Liver (tissue), 8 donors: ENCODE measurements at regions not wholly inside any gene's neighbourhood (a gene's known extent, or its start where the extent isn't known, plus 50 kb on each side); places are given as distances from the start of the nearest gene placed in this dataset.

ENCODE experiments used
- DNase-seq: peaks from one replicate; pipeline ENCODE4 v3.0.0-alpha.2; 2017; ENCODE audit warnings: low spot score
- H3K27ac ChIP-seq, 2 donors: one replicate each; pipeline ENCODE4 v1.7.0; 2013; ENCODE audit warnings: inconsistent platforms in 2 of 2, low read length in 2 of 2, control low read depth in 1 of 2, low read depth in 1 of 2, mild to moderate bottlenecking in 1 of 2
- H3K27me3 ChIP-seq, 4 donors: one replicate each; pipeline versions ENCODE4 v1.6.1 to v1.7.0; 2013; ENCODE audit warnings: low read length in 3 of 4, inconsistent platforms in 1 of 4, mild to moderate bottlenecking in 1 of 4, moderate library complexity in 1 of 4; ENCODE audit not compliant: control insufficient read depth in 4 of 4, insufficient read depth in 4 of 4
- H3K36me3 ChIP-seq, 4 donors: one replicate each; pipeline versions ENCODE4 v1.6.1 to v1.7.0; 2013; ENCODE audit warnings: low read length in 3 of 4, mild to moderate bottlenecking in 3 of 4, low read depth in 1 of 4, moderate library complexity in 1 of 4; ENCODE audit not compliant: control insufficient read depth in 4 of 4, insufficient read depth in 3 of 4
- H3K4me1 ChIP-seq, 4 donors: one replicate each; pipeline versions ENCODE4 v1.6.1 to v1.7.0; 2013; ENCODE audit warnings: low read length in 3 of 4, mild to moderate bottlenecking in 3 of 4, moderate library complexity in 1 of 4; ENCODE audit not compliant: control insufficient read depth in 4 of 4, insufficient read depth in 4 of 4
- H3K4me3 ChIP-seq, 3 donors: one replicate each; pipeline versions ENCODE4 v1.6.1 to v1.7.0; 2013; ENCODE audit warnings: low read length in 3 of 3, control low read depth in 1 of 3, low read depth in 1 of 3, mild to moderate bottlenecking in 1 of 3
- H3K9ac ChIP-seq, 2 donors: one replicate each; pipeline ENCODE4 v1.7.0; 2013; ENCODE audit warnings: low read length in 2 of 2, mild to moderate bottlenecking in 2 of 2, moderate library complexity in 2 of 2, control low read depth in 1 of 2, low read depth in 1 of 2
- H3K9me3 ChIP-seq, 4 donors: one replicate each; pipeline versions ENCODE4 v1.6.1 to v1.7.0; 2013; ENCODE audit warnings: low read length in 3 of 4; ENCODE audit not compliant: control insufficient read depth in 4 of 4
- EGR1 ChIP-seq, 2 donors: IDR thresholded peaks; 2 replicates each; pipeline ENCODE4 v1.6.1; 2016 to 2018; ENCODE audit warnings: antibody characterized with exemption in 2 of 2, low read depth in 2 of 2
- FOXA1 ChIP-seq: IDR thresholded peaks from 2 replicates; pipeline ENCODE4 v1.6.1; 2016; ENCODE audit warnings: antibody characterized with exemption
- FOXA2 ChIP-seq: IDR thresholded peaks from 2 replicates; pipeline ENCODE4 v1.6.1; 2016; ENCODE audit warnings: antibody characterized with exemption
- GABPA ChIP-seq, 2 donors: IDR thresholded peaks in 1 of 2; conservative IDR thresholded peaks in 1 of 2; 2 replicates each; pipeline ENCODE4 v1.6.1; 2016; ENCODE audit warnings: antibody characterized with exemption in 2 of 2, mild to moderate bottlenecking in 1 of 2, moderate library complexity in 1 of 2
- HNF4A ChIP-seq, 2 donors: conservative IDR thresholded peaks; 2 replicates each; pipeline ENCODE4 v1.6.1; 2016; ENCODE audit warnings: antibody characterized with exemption in 2 of 2, mild to moderate bottlenecking in 2 of 2
- HNF4G ChIP-seq: IDR thresholded peaks from 2 replicates; pipeline ENCODE4 v1.6.1; 2016; ENCODE audit warnings: antibody characterized with exemption
- JUND ChIP-seq, 2 donors: IDR thresholded peaks; 2 replicates each; pipeline ENCODE4 v1.6.1; 2016; ENCODE audit warnings: antibody characterized with exemption in 2 of 2
- NR2F2 ChIP-seq: IDR thresholded peaks from 2 replicates; pipeline ENCODE4 v1.6.1; 2016; ENCODE audit warnings: antibody characterized with exemption
- RAD21 ChIP-seq, 2 donors: IDR thresholded peaks; 2 replicates each; pipeline ENCODE4 v1.6.1; 2016; ENCODE audit warnings: antibody characterized with exemption in 2 of 2, mild to moderate bottlenecking in 2 of 2
- RXRA ChIP-seq, 2 donors: IDR thresholded peaks; 2 replicates each; pipeline ENCODE4 v1.6.1; 2017 to 2018; ENCODE audit warnings: antibody characterized with exemption in 2 of 2, mild to moderate bottlenecking in 1 of 2
- SP1 ChIP-seq: IDR thresholded peaks from 2 replicates; pipeline ENCODE4 v1.6.1; 2018; ENCODE audit warnings: antibody characterized with exemption, mild to moderate bottlenecking
- TAF1 ChIP-seq: conservative IDR thresholded peaks from 2 replicates; pipeline ENCODE4 v1.6.1; 2016; ENCODE audit warnings: antibody characterized with exemption, mild to moderate bottlenecking
- YY1 ChIP-seq: IDR thresholded peaks from 2 replicates; pipeline ENCODE4 v1.6.1; 2016; ENCODE audit warnings: antibody characterized with exemption, mild to moderate bottlenecking
- WGBS: extraction: QIAGEN DNeasy Blood & Tissue Kit; methylation state at CpG from one replicate; pipeline ENCODE4 v1.1.7; 2013; 5-methylcytosine and 5-hydroxymethylcytosine counted together
- TF ChIP-seq, protein P1 (sequence below): IDR thresholded peaks from 2 replicates; pipeline ENCODE4 v1.6.1; 2016; ENCODE audit warnings: antibody characterized with exemption
- TF ChIP-seq, protein P2 (sequence below): IDR thresholded peaks from 2 replicates; pipeline ENCODE4 v1.6.1; 2016; ENCODE audit warnings: antibody characterized with exemption
- TF ChIP-seq, protein P3 (sequence below): IDR thresholded peaks from 2 replicates; pipeline ENCODE4 v1.6.1; 2016; ENCODE audit warnings: antibody characterized with exemption, mild to moderate bottlenecking
- TF ChIP-seq, protein P4 (sequence below): IDR thresholded peaks from 2 replicates; pipeline ENCODE4 v1.6.1; 2016; ENCODE audit warnings: antibody characterized with exemption
- TF ChIP-seq, protein P5 (sequence below): fragments of 150-350 bp; IDR thresholded peaks from 2 replicates; pipeline ENCODE4 v1.5.1; 2017; ENCODE audit warnings: improper control_type of control experiment, low read depth, low read length; ENCODE audit not compliant: missing input control
- donor health status: healthy.
- donor health status: healthy.
- donor health status: healthy.
- donor health status: healthy.
- donor health status: healthy.

DNA sequence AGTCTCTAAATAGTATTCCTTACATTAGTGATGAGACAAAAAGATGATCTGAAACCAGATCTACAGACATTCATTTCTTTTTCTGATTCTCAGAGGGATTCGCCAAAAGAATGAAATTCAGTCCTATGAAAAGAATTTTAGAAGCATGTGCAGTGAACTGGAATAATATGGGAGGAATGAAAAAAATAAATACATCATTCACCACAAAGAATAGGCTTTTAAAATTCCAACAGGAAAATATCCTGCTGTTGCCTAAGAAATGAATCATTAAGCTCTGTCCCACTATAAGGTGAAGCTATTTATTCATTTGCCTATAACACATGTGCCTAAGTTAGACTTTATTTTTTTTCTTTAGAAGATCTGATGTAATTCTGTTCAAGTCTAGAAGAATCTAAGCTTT lies 165.9 kb downstream of the IL15 start:
- no peaks in the 10 kb centered on the region for H3K9me3 ChIP-seq
- no peaks in the 10 kb centered on the region for H3K27me3 ChIP-seq
- H3K36me3 ChIP-seq, result no peaks in the 10 kb centered on the region
- no peak overlapping the region for H3K9ac ChIP-seq
- no peaks in the 10 kb centered on the region for H3K4me1 ChIP-seq
- 83% methylated on average over 1 of the region's 1 CpG for WGBS
- H3K4me3 ChIP-seq, result no peak overlapping the region
- no peak for DNase-seq
- TF ChIP-seq, protein P1, sequence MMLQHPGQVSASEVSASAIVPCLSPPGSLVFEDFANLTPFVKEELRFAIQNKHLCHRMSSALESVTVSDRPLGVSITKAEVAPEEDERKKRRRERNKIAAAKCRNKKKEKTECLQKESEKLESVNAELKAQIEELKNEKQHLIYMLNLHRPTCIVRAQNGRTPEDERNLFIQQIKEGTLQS, result no peak
- TF ChIP-seq RAD21 (IDR thresholded peaks at IDR 0.05), result no peak
- TF ChIP-seq, protein P2, sequence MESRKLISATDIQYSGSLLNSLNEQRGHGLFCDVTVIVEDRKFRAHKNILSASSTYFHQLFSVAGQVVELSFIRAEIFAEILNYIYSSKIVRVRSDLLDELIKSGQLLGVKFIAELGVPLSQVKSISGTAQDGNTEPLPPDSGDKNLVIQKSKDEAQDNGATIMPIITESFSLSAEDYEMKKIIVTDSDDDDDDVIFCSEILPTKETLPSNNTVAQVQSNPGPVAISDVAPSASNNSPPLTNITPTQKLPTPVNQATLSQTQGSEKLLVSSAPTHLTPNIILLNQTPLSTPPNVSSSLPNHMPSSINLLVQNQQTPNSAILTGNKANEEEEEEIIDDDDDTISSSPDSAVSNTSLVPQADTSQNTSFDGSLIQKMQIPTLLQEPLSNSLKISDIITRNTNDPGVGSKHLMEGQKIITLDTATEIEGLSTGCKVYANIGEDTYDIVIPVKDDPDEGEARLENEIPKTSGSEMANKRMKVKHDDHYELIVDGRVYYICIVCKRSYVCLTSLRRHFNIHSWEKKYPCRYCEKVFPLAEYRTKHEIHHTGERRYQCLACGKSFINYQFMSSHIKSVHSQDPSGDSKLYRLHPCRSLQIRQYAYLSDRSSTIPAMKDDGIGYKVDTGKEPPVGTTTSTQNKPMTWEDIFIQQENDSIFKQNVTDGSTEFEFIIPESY, result no peak
- TF ChIP-seq HNF4G, result no peak
- no peak for TF ChIP-seq RXRA (IDR thresholded peaks at IDR 0.05)
- TF ChIP-seq FOXA2, result no peak
- TF ChIP-seq, protein P3, sequence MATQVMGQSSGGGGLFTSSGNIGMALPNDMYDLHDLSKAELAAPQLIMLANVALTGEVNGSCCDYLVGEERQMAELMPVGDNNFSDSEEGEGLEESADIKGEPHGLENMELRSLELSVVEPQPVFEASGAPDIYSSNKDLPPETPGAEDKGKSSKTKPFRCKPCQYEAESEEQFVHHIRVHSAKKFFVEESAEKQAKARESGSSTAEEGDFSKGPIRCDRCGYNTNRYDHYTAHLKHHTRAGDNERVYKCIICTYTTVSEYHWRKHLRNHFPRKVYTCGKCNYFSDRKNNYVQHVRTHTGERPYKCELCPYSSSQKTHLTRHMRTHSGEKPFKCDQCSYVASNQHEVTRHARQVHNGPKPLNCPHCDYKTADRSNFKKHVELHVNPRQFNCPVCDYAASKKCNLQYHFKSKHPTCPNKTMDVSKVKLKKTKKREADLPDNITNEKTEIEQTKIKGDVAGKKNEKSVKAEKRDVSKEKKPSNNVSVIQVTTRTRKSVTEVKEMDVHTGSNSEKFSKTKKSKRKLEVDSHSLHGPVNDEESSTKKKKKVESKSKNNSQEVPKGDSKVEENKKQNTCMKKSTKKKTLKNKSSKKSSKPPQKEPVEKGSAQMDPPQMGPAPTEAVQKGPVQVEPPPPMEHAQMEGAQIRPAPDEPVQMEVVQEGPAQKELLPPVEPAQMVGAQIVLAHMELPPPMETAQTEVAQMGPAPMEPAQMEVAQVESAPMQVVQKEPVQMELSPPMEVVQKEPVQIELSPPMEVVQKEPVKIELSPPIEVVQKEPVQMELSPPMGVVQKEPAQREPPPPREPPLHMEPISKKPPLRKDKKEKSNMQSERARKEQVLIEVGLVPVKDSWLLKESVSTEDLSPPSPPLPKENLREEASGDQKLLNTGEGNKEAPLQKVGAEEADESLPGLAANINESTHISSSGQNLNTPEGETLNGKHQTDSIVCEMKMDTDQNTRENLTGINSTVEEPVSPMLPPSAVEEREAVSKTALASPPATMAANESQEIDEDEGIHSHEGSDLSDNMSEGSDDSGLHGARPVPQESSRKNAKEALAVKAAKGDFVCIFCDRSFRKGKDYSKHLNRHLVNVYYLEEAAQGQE, result no peak
- no peak for TF ChIP-seq JUND (IDR thresholded peaks at IDR 0.05)
- no peak for TF ChIP-seq NR2F2
- no peak for TF ChIP-seq HNF4A (conservative IDR thresholded peaks at IDR 0.05)
- TF ChIP-seq GABPA (IDR thresholded peaks at IDR 0.05 in 1 of 2, conservative IDR thresholded peaks at IDR 0.05 in 1 of 2), result no peak
- no peak for TF ChIP-seq YY1
- TF ChIP-seq, protein P4, sequence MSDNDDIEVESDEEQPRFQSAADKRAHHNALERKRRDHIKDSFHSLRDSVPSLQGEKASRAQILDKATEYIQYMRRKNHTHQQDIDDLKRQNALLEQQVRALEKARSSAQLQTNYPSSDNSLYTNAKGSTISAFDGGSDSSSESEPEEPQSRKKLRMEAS, result no peak
- no peak for TF ChIP-seq TAF1
- TF ChIP-seq EGR1 (IDR thresholded peaks at IDR 0.05; ENCODE audit: low read depth in 2 of 2), result no peak
- TF ChIP-seq FOXA1, result no peak
- TF ChIP-seq SP1, result no peak
- TF ChIP-seq, protein P5, sequence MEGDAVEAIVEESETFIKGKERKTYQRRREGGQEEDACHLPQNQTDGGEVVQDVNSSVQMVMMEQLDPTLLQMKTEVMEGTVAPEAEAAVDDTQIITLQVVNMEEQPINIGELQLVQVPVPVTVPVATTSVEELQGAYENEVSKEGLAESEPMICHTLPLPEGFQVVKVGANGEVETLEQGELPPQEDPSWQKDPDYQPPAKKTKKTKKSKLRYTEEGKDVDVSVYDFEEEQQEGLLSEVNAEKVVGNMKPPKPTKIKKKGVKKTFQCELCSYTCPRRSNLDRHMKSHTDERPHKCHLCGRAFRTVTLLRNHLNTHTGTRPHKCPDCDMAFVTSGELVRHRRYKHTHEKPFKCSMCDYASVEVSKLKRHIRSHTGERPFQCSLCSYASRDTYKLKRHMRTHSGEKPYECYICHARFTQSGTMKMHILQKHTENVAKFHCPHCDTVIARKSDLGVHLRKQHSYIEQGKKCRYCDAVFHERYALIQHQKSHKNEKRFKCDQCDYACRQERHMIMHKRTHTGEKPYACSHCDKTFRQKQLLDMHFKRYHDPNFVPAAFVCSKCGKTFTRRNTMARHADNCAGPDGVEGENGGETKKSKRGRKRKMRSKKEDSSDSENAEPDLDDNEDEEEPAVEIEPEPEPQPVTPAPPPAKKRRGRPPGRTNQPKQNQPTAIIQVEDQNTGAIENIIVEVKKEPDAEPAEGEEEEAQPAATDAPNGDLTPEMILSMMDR, result no peak
- no peak overlapping the region for H3K27ac ChIP-seq
